ENCODE measurements at regions not wholly inside any gene's neighbourhood (a gene's known extent, or its start where the extent isn't known, plus 50 kb on each side); places are given as distances from the start of the nearest gene placed in this dataset.
"Not testable (repeated sequence)": the region's sequence is repeated elsewhere in the genome, so short reads cannot be mapped to it uniquely, and the experiment has no call there.

GRCh38 chr14:87306409-87307168 lies 686.4 kb downstream of the GALC start:
- no peak for ATAC-seq
- no peak for DNase-seq

GRCh38 chr14:87305345-87305744 lies 687.6 kb downstream of the GALC start:
- ATAC-seq, result no peak
- no peak for DNase-seq

GRCh38 chr14:87304404-87304803 lies 688.6 kb downstream of the GALC start:
- ATAC-seq (no peak), DNase-seq (no peak)

GRCh38 chr14:87286826-87287225 lies 706.2 kb downstream of the GALC start:
- ATAC-seq (no peak), DNase-seq (no peak)

GRCh38 chr14:87286191-87286590 lies 706.8 kb downstream of the GALC start:
- ATAC-seq (no peak), DNase-seq (no peak)

- DNase-seq (no peak), ATAC-seq (no peak)
Observed at GRCh38 chr14:87285506-87285905, 707.5 kb downstream of the GALC start.

- ATAC-seq (no peak), DNase-seq (no peak)
Observed at GRCh38 chr14:87283547-87283946, 709.4 kb downstream of the GALC start.

GRCh38 chr14:87282266-87282665 lies 710.7 kb downstream of the GALC start:
- ATAC-seq, result no peak
- no peak for DNase-seq

- ATAC-seq (no peak), DNase-seq (no peak)
Observed at GRCh38 chr14:87278415-87278814, 714.6 kb downstream of the GALC start.

GRCh38 chr14:87271331-87271730 lies 721.7 kb downstream of the GALC start:
- ATAC-seq (no peak), DNase-seq (no peak)

GRCh38 chr14:87268997-87269396 lies 724.0 kb downstream of the GALC start:
- no peak for ATAC-seq
- DNase-seq, result no peak

GRCh38 chr14:87264796-87265195 lies 728.2 kb downstream of the GALC start:
- DNase-seq (no peak), ATAC-seq (no peak)

GRCh38 chr14:87264272-87264785 lies 728.7 kb downstream of the GALC start:
- ATAC-seq, result no peak
- DNase-seq, result no peak

- DNase-seq (no peak), ATAC-seq (no peak)
Observed at GRCh38 chr14:87261621-87262020, 731.4 kb downstream of the GALC start.

- no peak for DNase-seq
- no peak for ATAC-seq
Observed at GRCh38 chr14:87260460-87260859, 732.5 kb downstream of the GALC start.

GRCh38 chr14:87257421-87257820 lies 735.6 kb downstream of the GALC start:
- DNase-seq (no peak), ATAC-seq (no peak)

- no peak for ATAC-seq
- no peak for DNase-seq
Observed at GRCh38 chr14:87255058-87255457, 737.9 kb downstream of the GALC start.

GRCh38 chr14:87254331-87254874 lies 738.6 kb downstream of the GALC start:
- no peak for DNase-seq
- ATAC-seq, result no peak

- DNase-seq, ATAC-seq: not testable (repeated sequence)
Observed at GRCh38 chr14:87253791-87254190, 739.2 kb downstream of the GALC start.

GRCh38 chr14:87252103-87252502 lies 740.9 kb downstream of the GALC start:
- DNase-seq (no peak), ATAC-seq (no peak)

- DNase-seq, result no peak
- no peak for ATAC-seq
Observed at GRCh38 chr14:87251011-87251410, 742.0 kb downstream of the GALC start.

- DNase-seq (no peak), ATAC-seq (no peak)
Observed at GRCh38 chr14:87241018-87241768, 751.8 kb downstream of the GALC start.

GRCh38 chr14:87240319-87240718 lies 752.7 kb downstream of the GALC start:
- not testable (repeated sequence) for DNase-seq, ATAC-seq

Data from stimulated activated naive CD8-positive, alpha-beta T cell treated with anti-CD3 and anti-CD28 coated beads, Interleukin-15, Interleukin-2, amounts not matched to agents 100 U/mL and 50 U/mL, for 24 hours (primary cell).